Memory B cell (primary cell): ENCODE measurements at regions not wholly inside any gene's neighbourhood (a gene's known extent, or its start where the extent isn't known, plus 50 kb on each side); places are given as distances from the start of the nearest gene placed in this dataset.

Experiments used
- ATAC-seq: fragments of 150-1000 bp; cut with Tn5 transposase; 2 replicates; pipeline ENCODE4 v1.10.0; 2021; ENCODE audit warnings: low read depth, mild to moderate bottlenecking, moderate library complexity
- DNase-seq, 2 donors: peaks; one replicate each; pipeline ENCODE4 v3.0.0; 2022; ENCODE audit warnings: low spot score in 2 of 2
- H3K27ac Mint-ChIP-seq: one replicate; pipeline ENCODE4 v1.8.0; 2022; ENCODE audit warnings: mild to moderate bottlenecking, moderate library complexity, mixed read lengths
- H3K27me3 Mint-ChIP-seq: one replicate; pipeline ENCODE4 v1.8.0; 2022; ENCODE audit warnings: mixed read lengths
- H3K36me3 Mint-ChIP-seq: one replicate; pipeline ENCODE4 v1.8.0; 2022; ENCODE audit warnings: mild to moderate bottlenecking, mixed read lengths
- H3K4me1 Mint-ChIP-seq: one replicate; pipeline ENCODE4 v1.8.0; 2022; ENCODE audit warnings: mixed read lengths
- H3K4me3 Mint-ChIP-seq: one replicate; pipeline ENCODE4 v1.8.0; 2022; ENCODE audit warnings: mild to moderate bottlenecking, moderate library complexity, mixed read lengths
- H3K9me3 Mint-ChIP-seq: one replicate; pipeline ENCODE4 v1.8.0; 2022; ENCODE audit warnings: mixed read lengths

GRCh38 chr18:39113790-39114189 lies 1548.2 kb upstream of the CELF4 start:
- Mint-ChIP-seq H3K9me3 (peaks cover 3% of the 10 kb centered on the region), H3K36me3 (no peaks in the 10 kb centered on the region), H3K27me3 (no peaks in the 10 kb centered on the region), H3K4me1 (no peaks in the 10 kb centered on the region), H3K4me3 (no peak overlapping the region), H3K27ac (no peak overlapping the region)
- DNase-seq (no peak), ATAC-seq (no peak)

- no peak overlapping the region for H3K4me3 Mint-ChIP-seq
- no peaks in the 10 kb centered on the region for H3K4me1 Mint-ChIP-seq
- ATAC-seq (no peak), DNase-seq (no peak)
- no peaks in the 10 kb centered on the region for H3K27me3 Mint-ChIP-seq
- no peak overlapping the region for H3K27ac Mint-ChIP-seq
- peaks cover 1% of the 10 kb centered on the region for H3K9me3 Mint-ChIP-seq
- H3K36me3 Mint-ChIP-seq = no peaks in the 10 kb centered on the region
These were observed 1539.5 kb upstream of the CELF4 start for GRCh38 chr18:39105104-39105503.

GRCh38 chr18:39072970-39073369 lies 1507.4 kb upstream of the CELF4 start:
- no peak overlapping the region for H3K27ac Mint-ChIP-seq
- no peak for ATAC-seq
- H3K4me1 Mint-ChIP-seq = no peaks in the 10 kb centered on the region
- H3K27me3 Mint-ChIP-seq = no peaks in the 10 kb centered on the region
- peaks cover 6% of the 10 kb centered on the region for H3K9me3 Mint-ChIP-seq
- no peak overlapping the region for H3K4me3 Mint-ChIP-seq
- DNase-seq = no peak
- H3K36me3 Mint-ChIP-seq = no peaks in the 10 kb centered on the region

- no peaks in the 10 kb centered on the region for H3K4me1 Mint-ChIP-seq
- no peak overlapping the region for H3K4me3 Mint-ChIP-seq
- DNase-seq (no peak), ATAC-seq (no peak)
- peaks cover 4% of the 10 kb centered on the region for H3K9me3 Mint-ChIP-seq
- no peak overlapping the region for H3K27ac Mint-ChIP-seq
- H3K27me3 Mint-ChIP-seq = no peaks in the 10 kb centered on the region
- H3K36me3 Mint-ChIP-seq = no peaks in the 10 kb centered on the region
These were observed 1496.8 kb upstream of the CELF4 start for GRCh38 chr18:39062426-39062825.

GRCh38 chr18:39058386-39059000 lies 1492.9 kb upstream of the CELF4 start:
- DNase-seq = no peak
- H3K36me3 Mint-ChIP-seq = no peaks in the 10 kb centered on the region
- H3K4me1 Mint-ChIP-seq = no peaks in the 10 kb centered on the region
- no peak for ATAC-seq
- H3K4me3 Mint-ChIP-seq = no peak overlapping the region
- peaks cover 4% of the 10 kb centered on the region for H3K9me3 Mint-ChIP-seq
- H3K27me3 Mint-ChIP-seq = no peaks in the 10 kb centered on the region
- H3K27ac Mint-ChIP-seq = no peak overlapping the region

- no peaks in the 10 kb centered on the region for H3K27me3 Mint-ChIP-seq
- H3K36me3 Mint-ChIP-seq = no peaks in the 10 kb centered on the region
- no peak overlapping the region for H3K27ac Mint-ChIP-seq
- peaks cover 4% of the 10 kb centered on the region for H3K9me3 Mint-ChIP-seq
- ATAC-seq (no peak), DNase-seq (no peak)
- no peak overlapping the region for H3K4me3 Mint-ChIP-seq
- H3K4me1 Mint-ChIP-seq = no peaks in the 10 kb centered on the region
These were observed 1491.9 kb upstream of the CELF4 start for GRCh38 chr18:39057423-39058064.

- H3K36me3 Mint-ChIP-seq = no peaks in the 10 kb centered on the region
- peaks cover 4% of the 10 kb centered on the region for H3K9me3 Mint-ChIP-seq
- H3K4me1 Mint-ChIP-seq = no peaks in the 10 kb centered on the region
- no peak overlapping the region for H3K4me3 Mint-ChIP-seq
- H3K27ac Mint-ChIP-seq = no peak overlapping the region
- ATAC-seq = no peak
- no peak for DNase-seq
- H3K27me3 Mint-ChIP-seq = no peaks in the 10 kb centered on the region
These were observed 1488.0 kb upstream of the CELF4 start for GRCh38 chr18:39053571-39053970.

GRCh38 chr18:39051013-39051412 lies 1485.4 kb upstream of the CELF4 start:
- ATAC-seq (no peak), DNase-seq (no peak)
- Mint-ChIP-seq H3K4me1 (no peaks in the 10 kb centered on the region), H3K36me3 (no peaks in the 10 kb centered on the region), H3K27me3 (no peaks in the 10 kb centered on the region), H3K4me3 (no peak overlapping the region), H3K9me3 (peaks cover 4% of the 10 kb centered on the region), H3K27ac (no peak overlapping the region)

- no peak overlapping the region for H3K4me3 Mint-ChIP-seq
- no peaks in the 10 kb centered on the region for H3K4me1 Mint-ChIP-seq
- H3K9me3 Mint-ChIP-seq = peaks cover 3% of the 10 kb centered on the region
- DNase-seq (no peak), ATAC-seq (no peak)
- H3K36me3 Mint-ChIP-seq = no peaks in the 10 kb centered on the region
- no peak overlapping the region for H3K27ac Mint-ChIP-seq
- H3K27me3 Mint-ChIP-seq = no peaks in the 10 kb centered on the region
These were observed 1474.2 kb upstream of the CELF4 start for GRCh38 chr18:39039813-39040212.

- DNase-seq (no peak), ATAC-seq (no peak)
- H3K4me1 Mint-ChIP-seq = no peaks in the 10 kb centered on the region
- H3K9me3 Mint-ChIP-seq = peaks cover 3% of the 10 kb centered on the region
- no peaks in the 10 kb centered on the region for H3K36me3 Mint-ChIP-seq
- H3K27me3 Mint-ChIP-seq = no peaks in the 10 kb centered on the region
- H3K4me3 Mint-ChIP-seq = no peak overlapping the region
- H3K27ac Mint-ChIP-seq = no peak overlapping the region
These were observed 1472.3 kb upstream of the CELF4 start for GRCh38 chr18:39037925-39038324.

- Mint-ChIP-seq H3K36me3 (no peaks in the 10 kb centered on the region), H3K4me1 (no peaks in the 10 kb centered on the region), H3K27me3 (no peaks in the 10 kb centered on the region), H3K27ac (no peak overlapping the region), H3K4me3 (no peak overlapping the region), H3K9me3 (peaks cover 4% of the 10 kb centered on the region)
- DNase-seq (no peak), ATAC-seq (no peak)
These were observed 1467.7 kb upstream of the CELF4 start for GRCh38 chr18:39033312-39033711.

GRCh38 chr18:39031647-39032046 lies 1466.0 kb upstream of the CELF4 start:
- Mint-ChIP-seq H3K4me1 (no peaks in the 10 kb centered on the region), H3K36me3 (no peaks in the 10 kb centered on the region), H3K9me3 (peaks cover 2% of the 10 kb centered on the region), H3K27me3 (no peaks in the 10 kb centered on the region), H3K4me3 (no peak overlapping the region), H3K27ac (no peak overlapping the region)
- DNase-seq (no peak), ATAC-seq (no peak)

GRCh38 chr18:39030124-39030655 lies 1464.6 kb upstream of the CELF4 start:
- Mint-ChIP-seq H3K27ac (no peak overlapping the region), H3K4me3 (no peak overlapping the region), H3K4me1 (no peaks in the 10 kb centered on the region), H3K9me3 (peaks cover 2% of the 10 kb centered on the region), H3K36me3 (no peaks in the 10 kb centered on the region), H3K27me3 (no peaks in the 10 kb centered on the region)
- ATAC-seq (no peak), DNase-seq (no peak)

GRCh38 chr18:39025531-39025930 lies 1459.9 kb upstream of the CELF4 start:
- H3K27ac Mint-ChIP-seq = no peak overlapping the region
- DNase-seq = no peak
- no peaks in the 10 kb centered on the region for H3K36me3 Mint-ChIP-seq
- H3K27me3 Mint-ChIP-seq = no peaks in the 10 kb centered on the region
- no peak overlapping the region for H3K4me3 Mint-ChIP-seq
- H3K4me1 Mint-ChIP-seq = no peaks in the 10 kb centered on the region
- no peak for ATAC-seq
- no peaks in the 10 kb centered on the region for H3K9me3 Mint-ChIP-seq

GRCh38 chr18:39019989-39020388 lies 1454.4 kb upstream of the CELF4 start:
- Mint-ChIP-seq H3K36me3 (no peaks in the 10 kb centered on the region), H3K4me3 (no peak overlapping the region), H3K27ac (no peak overlapping the region), H3K27me3 (no peaks in the 10 kb centered on the region), H3K9me3 (peaks cover 4% of the 10 kb centered on the region), H3K4me1 (no peaks in the 10 kb centered on the region)
- no peak for DNase-seq
- no peak for ATAC-seq
